Central memory CD8-positive, alpha-beta T cell (primary cell): ENCODE measurements at regions not wholly inside any gene's neighbourhood (a gene's known extent, or its start where the extent isn't known, plus 50 kb on each side); places are given as distances from the start of the nearest gene placed in this dataset.
"Not testable (repeated sequence)": the region's sequence is repeated elsewhere in the genome, so short reads cannot be mapped to it uniquely, and the experiment has no call there.

Experiments
- ATAC-seq: fragments of 150-1000 bp; cut with Tn5 transposase; replicated peaks from 2 replicates; pipeline ENCODE4 v1.10.0; 2022; ENCODE audit warnings: mild to moderate bottlenecking, moderate FRiP score, moderate number of reproducible peaks; ENCODE audit not compliant: poor library complexity, severe bottlenecking; ENCODE audit errors: extremely low read depth
- DNase-seq, 2 donors: peaks; one replicate each; pipeline ENCODE4 v3.0.0; 2021; ENCODE audit warnings: low spot score in 2 of 2
- H3K27ac Mint-ChIP-seq: one replicate; pipeline ENCODE4 v1.8.0; 2022; ENCODE audit warnings: low read depth, mild to moderate bottlenecking, moderate library complexity, mixed read lengths
- H3K27me3 Mint-ChIP-seq: one replicate; pipeline ENCODE4 v1.8.0; 2022; ENCODE audit warnings: mixed read lengths
- H3K36me3 Mint-ChIP-seq: one replicate; pipeline ENCODE4 v1.8.0; 2022; ENCODE audit warnings: mild to moderate bottlenecking, moderate library complexity, mixed read lengths; ENCODE audit not compliant: insufficient read depth
- H3K4me1 Mint-ChIP-seq: one replicate; pipeline ENCODE4 v1.8.0; 2022; ENCODE audit warnings: mixed read lengths
- H3K4me3 Mint-ChIP-seq: one replicate; pipeline ENCODE4 v1.8.0; 2022; ENCODE audit warnings: mild to moderate bottlenecking, moderate library complexity, mixed read lengths
- H3K9me3 Mint-ChIP-seq: one replicate; pipeline ENCODE4 v1.8.0; 2022; ENCODE audit warnings: mixed read lengths

- H3K4me3 Mint-ChIP-seq, result no peak overlapping the region
- H3K9me3 Mint-ChIP-seq, result no peaks in the 10 kb centered on the region
- H3K27me3 Mint-ChIP-seq, result no peaks in the 10 kb centered on the region
- ATAC-seq (no peak), DNase-seq (no peak)
- H3K36me3 Mint-ChIP-seq, result no peaks in the 10 kb centered on the region
- H3K4me1 Mint-ChIP-seq, result no peaks in the 10 kb centered on the region
- no peak overlapping the region for H3K27ac Mint-ChIP-seq
Measured at GRCh38 chr4:125787707-125788106, 473.0 kb downstream of the FAT4 start.

- H3K4me1 Mint-ChIP-seq, result no peaks in the 10 kb centered on the region
- no peak overlapping the region for H3K4me3 Mint-ChIP-seq
- no peak for ATAC-seq
- no peaks in the 10 kb centered on the region for H3K27me3 Mint-ChIP-seq
- peaks cover 2% of the 10 kb centered on the region for H3K9me3 Mint-ChIP-seq
- no peaks in the 10 kb centered on the region for H3K36me3 Mint-ChIP-seq
- DNase-seq, result no peak
- H3K27ac Mint-ChIP-seq, result no peak overlapping the region
Measured at GRCh38 chr4:125789023-125789422, 474.3 kb downstream of the FAT4 start.

DNA sequence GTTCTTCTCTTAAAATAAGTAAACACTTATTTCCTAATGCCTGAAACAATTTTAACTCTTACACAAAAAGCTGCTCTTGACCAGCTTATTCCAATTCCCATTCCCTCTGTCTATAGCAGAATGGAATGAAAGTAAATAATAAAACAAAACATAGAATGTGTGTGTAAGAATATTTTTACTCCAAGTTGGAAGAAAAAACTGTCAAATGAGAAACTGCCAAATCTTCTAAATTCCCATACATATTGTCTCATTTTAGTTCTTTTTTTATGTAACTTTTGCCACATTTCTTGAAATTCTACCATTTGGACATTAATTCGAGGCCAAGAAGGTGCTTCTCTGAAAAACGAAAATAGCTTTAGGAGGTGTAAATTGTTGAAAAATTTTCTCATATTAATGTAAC is 477.1 kb downstream of the FAT4 start:
- H3K27ac Mint-ChIP-seq, result no peak overlapping the region
- H3K27me3 Mint-ChIP-seq, result no peaks in the 10 kb centered on the region
- ATAC-seq, result no peak
- peaks cover 6% of the 10 kb centered on the region for H3K9me3 Mint-ChIP-seq
- DNase-seq, result no peak
- H3K36me3 Mint-ChIP-seq, result no peaks in the 10 kb centered on the region
- H3K4me3 Mint-ChIP-seq, result no peak overlapping the region
- no peaks in the 10 kb centered on the region for H3K4me1 Mint-ChIP-seq

GRCh38 chr4:125794989-125795388 is 480.2 kb downstream of the FAT4 start:
- ATAC-seq, result no peak
- no peak overlapping the region for H3K4me3 Mint-ChIP-seq
- H3K27me3 Mint-ChIP-seq, result no peaks in the 10 kb centered on the region
- no peaks in the 10 kb centered on the region for H3K4me1 Mint-ChIP-seq
- no peaks in the 10 kb centered on the region for H3K36me3 Mint-ChIP-seq
- peaks cover 6% of the 10 kb centered on the region for H3K9me3 Mint-ChIP-seq
- H3K27ac Mint-ChIP-seq, result no peak overlapping the region
- no peak for DNase-seq

DNA sequence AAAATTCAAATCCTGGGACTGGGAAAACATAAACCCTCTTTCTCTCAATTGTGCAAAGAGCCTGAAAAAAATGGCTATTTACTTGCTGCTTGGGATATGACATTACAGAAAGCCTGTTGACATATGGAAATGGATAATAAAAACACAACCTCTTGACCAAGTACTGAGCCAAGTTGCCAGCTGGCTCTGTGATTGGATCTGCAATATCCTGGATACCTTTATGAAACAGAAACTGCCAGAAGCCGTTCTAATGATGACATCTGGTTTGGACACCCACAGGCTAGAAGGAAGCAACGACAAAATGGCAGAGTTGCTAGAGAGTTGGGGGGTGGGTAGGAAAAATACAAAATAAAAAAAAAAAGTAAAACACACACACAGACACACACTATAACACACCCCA is 481.4 kb downstream of the FAT4 start:
- ATAC-seq (no peak), DNase-seq (no peak)
- H3K4me1 Mint-ChIP-seq, result no peaks in the 10 kb centered on the region
- H3K27me3 Mint-ChIP-seq, result no peaks in the 10 kb centered on the region
- no peak overlapping the region for H3K4me3 Mint-ChIP-seq
- H3K9me3 Mint-ChIP-seq, result peaks cover 6% of the 10 kb centered on the region
- no peaks in the 10 kb centered on the region for H3K36me3 Mint-ChIP-seq
- H3K27ac Mint-ChIP-seq, result no peak overlapping the region

DNA sequence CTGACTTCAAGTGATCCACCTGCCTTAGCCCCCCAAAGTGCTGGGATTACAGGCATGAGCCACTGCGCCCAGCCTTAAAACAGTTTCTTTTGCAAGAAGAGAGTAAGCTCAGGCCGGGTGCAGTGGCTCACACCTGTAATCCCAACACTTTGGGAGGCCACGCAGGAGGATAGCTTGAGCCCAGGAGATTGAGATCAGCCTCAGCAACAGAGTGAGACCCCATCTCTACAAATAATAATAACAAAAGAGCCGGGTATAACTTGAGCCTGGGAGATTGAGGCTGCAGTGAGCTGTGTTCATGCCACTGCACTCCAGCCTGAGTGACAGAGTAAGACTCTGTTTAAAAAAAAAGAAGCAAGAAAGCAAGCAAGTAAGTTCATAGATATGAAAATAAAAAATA is 482.9 kb downstream of the FAT4 start:
- H3K36me3 Mint-ChIP-seq, H3K27me3 Mint-ChIP-seq, ATAC-seq, H3K27ac Mint-ChIP-seq, H3K4me1 Mint-ChIP-seq, H3K4me3 Mint-ChIP-seq, DNase-seq, H3K9me3 Mint-ChIP-seq: not testable (repeated sequence)

GRCh38 chr4:125801373-125801772 is 486.6 kb downstream of the FAT4 start:
- H3K4me3 Mint-ChIP-seq, result no peak overlapping the region
- no peak overlapping the region for H3K27ac Mint-ChIP-seq
- H3K9me3 Mint-ChIP-seq, result no peaks in the 10 kb centered on the region
- H3K4me1 Mint-ChIP-seq, result no peaks in the 10 kb centered on the region
- no peaks in the 10 kb centered on the region for H3K27me3 Mint-ChIP-seq
- H3K36me3 Mint-ChIP-seq, result no peaks in the 10 kb centered on the region
- DNase-seq (no peak), ATAC-seq (no peak)

GRCh38 chr4:125801924-125802323 is 487.2 kb downstream of the FAT4 start:
- no peak for DNase-seq
- Mint-ChIP-seq H3K4me3 (no peak overlapping the region), H3K27me3 (no peaks in the 10 kb centered on the region), H3K9me3 (no peaks in the 10 kb centered on the region), H3K4me1 (no peaks in the 10 kb centered on the region), H3K36me3 (no peaks in the 10 kb centered on the region), H3K27ac (no peak overlapping the region)
- ATAC-seq, result no peak

DNA sequence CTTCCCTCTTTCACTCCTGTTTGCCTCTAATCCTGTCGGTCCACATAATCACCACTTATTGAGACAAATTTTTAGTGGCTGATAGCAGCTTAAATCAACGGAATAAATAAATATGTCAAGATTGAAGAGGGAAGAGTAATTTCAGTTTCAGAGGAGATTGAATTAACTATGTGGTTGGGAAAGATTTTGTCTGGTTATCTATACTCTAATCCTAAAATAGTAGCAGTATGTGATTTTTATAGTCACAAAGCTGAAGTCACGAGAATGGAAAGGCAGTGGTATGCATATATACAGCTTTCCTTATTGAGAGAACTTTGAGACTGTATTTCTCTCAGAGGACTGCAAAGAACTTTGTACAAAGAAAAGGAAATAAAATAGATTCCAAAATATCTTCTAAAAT is 493.3 kb downstream of the FAT4 start:
- Mint-ChIP-seq H3K27me3 (no peaks in the 10 kb centered on the region), H3K36me3 (no peaks in the 10 kb centered on the region), H3K4me1 (no peaks in the 10 kb centered on the region), H3K27ac (no peak overlapping the region), H3K4me3 (no peak overlapping the region), H3K9me3 (peaks cover 6% of the 10 kb centered on the region)
- ATAC-seq, result no peak
- no peak for DNase-seq

DNA sequence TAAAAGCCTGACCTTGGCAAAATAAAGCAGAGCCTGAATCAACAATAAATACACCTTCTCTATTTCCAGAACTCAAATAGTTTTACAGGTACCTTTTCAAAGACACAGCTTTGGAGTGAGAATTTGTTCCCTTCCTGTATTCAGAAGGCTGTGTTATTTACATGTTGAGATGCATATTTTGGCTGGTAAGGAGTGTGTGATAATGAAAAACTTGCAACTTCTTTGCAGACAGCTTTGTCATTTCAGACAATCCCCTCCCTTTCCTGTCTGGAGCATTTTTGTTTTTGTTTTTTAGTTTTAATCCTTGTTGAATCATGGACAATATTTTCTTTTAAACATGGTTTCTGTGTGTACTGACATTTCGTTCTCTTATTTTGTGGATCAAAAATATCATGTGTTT is 493.8 kb downstream of the FAT4 start:
- H3K27ac Mint-ChIP-seq, result no peak overlapping the region
- H3K27me3 Mint-ChIP-seq, result no peaks in the 10 kb centered on the region
- ATAC-seq, result no peak
- H3K36me3 Mint-ChIP-seq, result no peaks in the 10 kb centered on the region
- no peaks in the 10 kb centered on the region for H3K4me1 Mint-ChIP-seq
- no peak overlapping the region for H3K4me3 Mint-ChIP-seq
- peaks cover 12% of the 10 kb centered on the region for H3K9me3 Mint-ChIP-seq
- DNase-seq, result no peak

GRCh38 chr4:125811892-125812291 is 497.1 kb downstream of the FAT4 start:
- H3K4me3 Mint-ChIP-seq, result no peak overlapping the region
- DNase-seq (no peak), ATAC-seq (no peak)
- H3K36me3 Mint-ChIP-seq, result no peaks in the 10 kb centered on the region
- no peak overlapping the region for H3K27ac Mint-ChIP-seq
- H3K9me3 Mint-ChIP-seq, result peaks cover 18% of the 10 kb centered on the region
- H3K4me1 Mint-ChIP-seq, result no peaks in the 10 kb centered on the region
- H3K27me3 Mint-ChIP-seq, result no peaks in the 10 kb centered on the region

GRCh38 chr4:125826801-125827695 is 512.3 kb downstream of the FAT4 start:
- Mint-ChIP-seq H3K27me3 (no peaks in the 10 kb centered on the region), H3K9me3 (peaks cover 32% of the 10 kb centered on the region), H3K27ac (no peak overlapping the region), H3K4me1 (no peaks in the 10 kb centered on the region), H3K36me3 (no peaks in the 10 kb centered on the region), H3K4me3 (no peak overlapping the region)
- ATAC-seq (no peak), DNase-seq (no peak)

- DNase-seq (no peak), ATAC-seq (no peak)
- H3K4me3 Mint-ChIP-seq, result no peak overlapping the region
- H3K9me3 Mint-ChIP-seq, result peaks cover 30% of the 10 kb centered on the region
- no peaks in the 10 kb centered on the region for H3K27me3 Mint-ChIP-seq
- H3K4me1 Mint-ChIP-seq, result no peaks in the 10 kb centered on the region
- no peaks in the 10 kb centered on the region for H3K36me3 Mint-ChIP-seq
- H3K27ac Mint-ChIP-seq, result no peak overlapping the region
Measured at GRCh38 chr4:125827696-125828052, 512.9 kb downstream of the FAT4 start.
